DOHH2 (cell line): ENCODE measurements at regions not wholly inside any gene's neighbourhood (a gene's known extent, or its start where the extent isn't known, plus 50 kb on each side); places are given as distances from the start of the nearest gene placed in this dataset.

Experiments used
- H3F3A ChIP-seq: fragments of 200-600 bp; sonication (generic), shearing (Covaris generic); 2 replicates; pipeline ENCODE4 v1.6.0; 2016; ENCODE audit warnings: antibody characterized with exemption, mild to moderate bottlenecking; ENCODE audit not compliant: control insufficient read depth, insufficient read depth
- H3K27ac ChIP-seq: fragments of 200-600 bp; sonication (generic); 2 replicates; pipeline ENCODE4 v1.5.1; 2014; ENCODE audit warnings: low read depth, mild to moderate bottlenecking, low read length, moderate library complexity
- H3K27me3 ChIP-seq: fragments of 200-600 bp; sonication (generic); 2 replicates; pipeline ENCODE4 v1.6.1; 2014; ENCODE audit warnings: mild to moderate bottlenecking, low read length, mixed read lengths; ENCODE audit not compliant: control insufficient read depth
- H3K36me3 ChIP-seq: fragments of 200-600 bp; sonication (generic); 2 replicates; pipeline ENCODE4 v1.6.1; 2014; ENCODE audit warnings: mild to moderate bottlenecking, low read length, moderate library complexity, mixed read lengths; ENCODE audit not compliant: control insufficient read depth
- H3K4me1 ChIP-seq: fragments of 200-600 bp; sonication (generic); 2 replicates; pipeline ENCODE4 v1.6.1; 2014; ENCODE audit warnings: mild to moderate bottlenecking, low read length, mixed read lengths; ENCODE audit not compliant: control insufficient read depth
- H3K4me2 ChIP-seq: fragments of 200-600 bp; sonication (generic); 2 replicates; pipeline ENCODE4 v1.6.0; 2014; ENCODE audit warnings: mild to moderate bottlenecking, low read length, moderate library complexity
- H3K4me3 ChIP-seq: fragments of 200-600 bp; sonication (generic); 2 replicates; pipeline ENCODE4 v1.5.1; 2014; ENCODE audit warnings: mild to moderate bottlenecking, low read length, mixed read lengths
- H3K79me2 ChIP-seq: fragments of 200-600 bp; sonication (generic); 2 replicates; pipeline ENCODE4 v1.6.1; 2014; ENCODE audit warnings: mild to moderate bottlenecking, low read length, mixed read lengths; ENCODE audit not compliant: control insufficient read depth
- H3K9me2 ChIP-seq: fragments of 200-600 bp; sonication (generic); replicated peaks from 2 replicates; pipeline ENCODE4 v1.6.1; 2014; ENCODE audit warnings: mild to moderate bottlenecking, low read length, mixed read lengths; ENCODE audit not compliant: control insufficient read depth
- H3K9me3 ChIP-seq: fragments of 200-600 bp; sonication (generic); 2 replicates; pipeline ENCODE4 v1.6.1; 2014; ENCODE audit warnings: antibody characterized with exemption, low read length, mixed read lengths; ENCODE audit not compliant: control insufficient read depth, insufficient read depth
- H4K20me1 ChIP-seq: fragments of 200-600 bp; sonication (generic); 2 replicates; pipeline ENCODE4 v1.6.0; 2014; ENCODE audit warnings: low read depth, mild to moderate bottlenecking, antibody characterized with exemption, low read length, moderate library complexity; ENCODE audit not compliant: control insufficient read depth, insufficient read depth
- CTCF ChIP-seq: fragments of 200-600 bp; sonication (generic); IDR thresholded peaks from one replicate; pipeline ENCODE4 v1.5.1; 2014; ENCODE audit warnings: antibody characterized with exemption, mild to moderate bottlenecking, low read depth, low read length; ENCODE audit not compliant: poor library complexity, severe bottlenecking
- EZH2phosphoT487 ChIP-seq: fragments of 200-600 bp; sonication (generic); IDR thresholded peaks from 2 replicates; pipeline ENCODE4 v1.6.1; 2017; ENCODE audit warnings: borderline replicate concordance, mild to moderate bottlenecking, antibody characterized with exemption, low read length, moderate library complexity, mixed read lengths

- no peaks in the 10 kb centered on the region for H4K20me1 ChIP-seq
- no peaks in the 10 kb centered on the region for H3K9me2 ChIP-seq
- H3F3A ChIP-seq: no peaks in the 10 kb centered on the region
- H3K4me3 ChIP-seq: no peak overlapping the region
- H3K27ac ChIP-seq: no peak overlapping the region
- H3K4me2 ChIP-seq: no peak overlapping the region
- H3K9me3 ChIP-seq: no peaks in the 10 kb centered on the region
- no peaks in the 10 kb centered on the region for H3K4me1 ChIP-seq
- TF ChIP-seq CTCF: no peak
- TF ChIP-seq EZH2phosphoT487: no peak
- H3K79me2 ChIP-seq: no peaks in the 10 kb centered on the region
- no peaks in the 10 kb centered on the region for H3K36me3 ChIP-seq
- no peaks in the 10 kb centered on the region for H3K27me3 ChIP-seq
These were observed 712.2 kb upstream of the HS3ST1 start for GRCh38 chr4:12140864-12141263.

GRCh38 chr4:12139296-12139695 is 710.6 kb upstream of the HS3ST1 start:
- H3K27ac ChIP-seq: no peak overlapping the region
- H3K9me2 ChIP-seq: no peaks in the 10 kb centered on the region
- H3F3A ChIP-seq: no peaks in the 10 kb centered on the region
- H3K79me2 ChIP-seq: no peaks in the 10 kb centered on the region
- H3K36me3 ChIP-seq: no peaks in the 10 kb centered on the region
- no peak for TF ChIP-seq CTCF
- no peak for TF ChIP-seq EZH2phosphoT487
- no peak overlapping the region for H3K4me3 ChIP-seq
- no peaks in the 10 kb centered on the region for H3K4me1 ChIP-seq
- no peak overlapping the region for H3K4me2 ChIP-seq
- no peaks in the 10 kb centered on the region for H3K27me3 ChIP-seq
- H4K20me1 ChIP-seq: no peaks in the 10 kb centered on the region
- H3K9me3 ChIP-seq: no peaks in the 10 kb centered on the region

GRCh38 chr4:12138488-12138887 is 709.8 kb upstream of the HS3ST1 start:
- no peak overlapping the region for H3K4me3 ChIP-seq
- H3K9me3 ChIP-seq: peaks cover 3% of the 10 kb centered on the region; the same call in 1 of the 2 replicates
- no peaks in the 10 kb centered on the region for H3K27me3 ChIP-seq
- H3K27ac ChIP-seq: no peak overlapping the region
- no peaks in the 10 kb centered on the region for H3K79me2 ChIP-seq
- no peaks in the 10 kb centered on the region for H3K4me1 ChIP-seq
- H3K36me3 ChIP-seq: no peaks in the 10 kb centered on the region
- no peaks in the 10 kb centered on the region for H3K9me2 ChIP-seq
- H3K4me2 ChIP-seq: no peak overlapping the region
- H3F3A ChIP-seq: no peaks in the 10 kb centered on the region
- TF ChIP-seq CTCF (no peak), EZH2phosphoT487 (no peak)
- H4K20me1 ChIP-seq: no peaks in the 10 kb centered on the region

- Histone ChIP-seq H3F3A (no peaks in the 10 kb centered on the region), H3K9me3 (peaks cover 5% of the 10 kb centered on the region; the same call in 1 of the 2 replicates), H3K79me2 (no peaks in the 10 kb centered on the region), H3K4me3 (no peak overlapping the region), H3K4me1 (no peaks in the 10 kb centered on the region), H3K36me3 (no peaks in the 10 kb centered on the region), H4K20me1 (no peaks in the 10 kb centered on the region), H3K9me2 (no peaks in the 10 kb centered on the region), H3K27me3 (no peaks in the 10 kb centered on the region), H3K4me2 (no peak overlapping the region), H3K27ac (no peak overlapping the region)
- TF ChIP-seq EZH2phosphoT487 (no peak), CTCF (no peak)
These were observed 708.9 kb upstream of the HS3ST1 start for GRCh38 chr4:12137575-12137974.
